ENCODE measurements at regions not wholly inside any gene's neighbourhood (a gene's known extent, or its start where the extent isn't known, plus 50 kb on each side); places are given as distances from the start of the nearest gene placed in this dataset.

GRCh38 chr3:184488577-184488976 lies 73.0 kb upstream of the EPHB3 start:
- TF ChIP-seq, protein P1, sequence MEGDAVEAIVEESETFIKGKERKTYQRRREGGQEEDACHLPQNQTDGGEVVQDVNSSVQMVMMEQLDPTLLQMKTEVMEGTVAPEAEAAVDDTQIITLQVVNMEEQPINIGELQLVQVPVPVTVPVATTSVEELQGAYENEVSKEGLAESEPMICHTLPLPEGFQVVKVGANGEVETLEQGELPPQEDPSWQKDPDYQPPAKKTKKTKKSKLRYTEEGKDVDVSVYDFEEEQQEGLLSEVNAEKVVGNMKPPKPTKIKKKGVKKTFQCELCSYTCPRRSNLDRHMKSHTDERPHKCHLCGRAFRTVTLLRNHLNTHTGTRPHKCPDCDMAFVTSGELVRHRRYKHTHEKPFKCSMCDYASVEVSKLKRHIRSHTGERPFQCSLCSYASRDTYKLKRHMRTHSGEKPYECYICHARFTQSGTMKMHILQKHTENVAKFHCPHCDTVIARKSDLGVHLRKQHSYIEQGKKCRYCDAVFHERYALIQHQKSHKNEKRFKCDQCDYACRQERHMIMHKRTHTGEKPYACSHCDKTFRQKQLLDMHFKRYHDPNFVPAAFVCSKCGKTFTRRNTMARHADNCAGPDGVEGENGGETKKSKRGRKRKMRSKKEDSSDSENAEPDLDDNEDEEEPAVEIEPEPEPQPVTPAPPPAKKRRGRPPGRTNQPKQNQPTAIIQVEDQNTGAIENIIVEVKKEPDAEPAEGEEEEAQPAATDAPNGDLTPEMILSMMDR (IDR thresholded peaks at IDR 0.05), result no peak
- TF ChIP-seq SIN3A (IDR thresholded peaks at IDR 0.05; ENCODE audit: borderline replicate concordance, insufficient read depth, low read depth, low read length) (no peak), POLR2AphosphoS5 (IDR thresholded peaks at IDR 0.05; ENCODE audit: low read depth, low read length) (no peak), TCF7L2 (IDR thresholded peaks at IDR 0.05; ENCODE audit: low read depth, low read length) (no peak)
- TF ChIP-seq, protein P2, sequence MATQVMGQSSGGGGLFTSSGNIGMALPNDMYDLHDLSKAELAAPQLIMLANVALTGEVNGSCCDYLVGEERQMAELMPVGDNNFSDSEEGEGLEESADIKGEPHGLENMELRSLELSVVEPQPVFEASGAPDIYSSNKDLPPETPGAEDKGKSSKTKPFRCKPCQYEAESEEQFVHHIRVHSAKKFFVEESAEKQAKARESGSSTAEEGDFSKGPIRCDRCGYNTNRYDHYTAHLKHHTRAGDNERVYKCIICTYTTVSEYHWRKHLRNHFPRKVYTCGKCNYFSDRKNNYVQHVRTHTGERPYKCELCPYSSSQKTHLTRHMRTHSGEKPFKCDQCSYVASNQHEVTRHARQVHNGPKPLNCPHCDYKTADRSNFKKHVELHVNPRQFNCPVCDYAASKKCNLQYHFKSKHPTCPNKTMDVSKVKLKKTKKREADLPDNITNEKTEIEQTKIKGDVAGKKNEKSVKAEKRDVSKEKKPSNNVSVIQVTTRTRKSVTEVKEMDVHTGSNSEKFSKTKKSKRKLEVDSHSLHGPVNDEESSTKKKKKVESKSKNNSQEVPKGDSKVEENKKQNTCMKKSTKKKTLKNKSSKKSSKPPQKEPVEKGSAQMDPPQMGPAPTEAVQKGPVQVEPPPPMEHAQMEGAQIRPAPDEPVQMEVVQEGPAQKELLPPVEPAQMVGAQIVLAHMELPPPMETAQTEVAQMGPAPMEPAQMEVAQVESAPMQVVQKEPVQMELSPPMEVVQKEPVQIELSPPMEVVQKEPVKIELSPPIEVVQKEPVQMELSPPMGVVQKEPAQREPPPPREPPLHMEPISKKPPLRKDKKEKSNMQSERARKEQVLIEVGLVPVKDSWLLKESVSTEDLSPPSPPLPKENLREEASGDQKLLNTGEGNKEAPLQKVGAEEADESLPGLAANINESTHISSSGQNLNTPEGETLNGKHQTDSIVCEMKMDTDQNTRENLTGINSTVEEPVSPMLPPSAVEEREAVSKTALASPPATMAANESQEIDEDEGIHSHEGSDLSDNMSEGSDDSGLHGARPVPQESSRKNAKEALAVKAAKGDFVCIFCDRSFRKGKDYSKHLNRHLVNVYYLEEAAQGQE (IDR thresholded peaks at IDR 0.05; ENCODE audit: insufficient read depth in 1 of 2, low read depth in 2 of 2, low read length in 1 of 2), result no peak
